ENCODE measurements at regions not wholly inside any gene's neighbourhood (a gene's known extent, or its start where the extent isn't known, plus 50 kb on each side); places are given as distances from the start of the nearest gene placed in this dataset.

- TF ChIP-seq, protein P1, sequence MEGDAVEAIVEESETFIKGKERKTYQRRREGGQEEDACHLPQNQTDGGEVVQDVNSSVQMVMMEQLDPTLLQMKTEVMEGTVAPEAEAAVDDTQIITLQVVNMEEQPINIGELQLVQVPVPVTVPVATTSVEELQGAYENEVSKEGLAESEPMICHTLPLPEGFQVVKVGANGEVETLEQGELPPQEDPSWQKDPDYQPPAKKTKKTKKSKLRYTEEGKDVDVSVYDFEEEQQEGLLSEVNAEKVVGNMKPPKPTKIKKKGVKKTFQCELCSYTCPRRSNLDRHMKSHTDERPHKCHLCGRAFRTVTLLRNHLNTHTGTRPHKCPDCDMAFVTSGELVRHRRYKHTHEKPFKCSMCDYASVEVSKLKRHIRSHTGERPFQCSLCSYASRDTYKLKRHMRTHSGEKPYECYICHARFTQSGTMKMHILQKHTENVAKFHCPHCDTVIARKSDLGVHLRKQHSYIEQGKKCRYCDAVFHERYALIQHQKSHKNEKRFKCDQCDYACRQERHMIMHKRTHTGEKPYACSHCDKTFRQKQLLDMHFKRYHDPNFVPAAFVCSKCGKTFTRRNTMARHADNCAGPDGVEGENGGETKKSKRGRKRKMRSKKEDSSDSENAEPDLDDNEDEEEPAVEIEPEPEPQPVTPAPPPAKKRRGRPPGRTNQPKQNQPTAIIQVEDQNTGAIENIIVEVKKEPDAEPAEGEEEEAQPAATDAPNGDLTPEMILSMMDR (IDR thresholded peaks at IDR 0.05; ENCODE audit: poor library complexity, severe bottlenecking), result no peak
- TF ChIP-seq EZH2 (IDR thresholded peaks at IDR 0.05; ENCODE audit: borderline replicate concordance, insufficient read depth, low read length, poor library complexity, severe bottlenecking), result no peak
These were observed 91.1 kb upstream of the ATP8A1 start for GRCh38 chr4:42747971-42748370.
